SK-MEL-5 (cell line): ENCODE measurements at regions not wholly inside any gene's neighbourhood (a gene's known extent, or its start where the extent isn't known, plus 50 kb on each side); places are given as distances from the start of the nearest gene placed in this dataset.
"Not testable (repeated sequence)": the region's sequence is repeated elsewhere in the genome, so short reads cannot be mapped to it uniquely, and the experiment has no call there.

ENCODE experiments used
- DNase-seq: peaks from one replicate; pipeline ENCODE4 v3.0.0-alpha.2; 2016; ENCODE audit warnings: low read depth, low spot score
- in situ Hi-C: cut with HindIII; loops from 2 replicates; pipeline ENCODE4 v1.10.0; 2016; ENCODE audit warnings: low sequenced_read_pairs, high pct_unique_total_duplicates, low pct_unique_long_range_greater_than_20kb

DNA sequence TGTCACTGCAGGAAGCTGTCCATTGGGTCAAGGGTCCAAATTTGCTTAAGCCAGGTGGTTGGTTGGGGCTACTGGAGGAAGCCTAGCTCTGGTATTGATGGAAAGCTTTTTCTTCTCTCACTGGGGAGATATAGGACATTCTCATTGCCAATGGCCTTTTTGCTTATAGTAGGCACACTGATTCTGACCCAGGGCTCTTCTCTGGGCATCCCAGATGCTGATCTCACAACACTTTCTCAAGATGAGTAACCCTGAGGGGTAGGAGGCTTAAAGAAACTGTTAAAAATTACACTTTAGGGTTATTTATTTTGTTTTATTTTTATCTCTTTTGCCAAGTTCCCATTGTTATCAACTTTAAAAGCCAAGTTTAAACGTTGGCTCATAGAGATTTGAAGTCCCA is 337.8 kb downstream of the LRRC3B start:
- in situ Hi-C loops = no loop called here
- no peak for DNase-seq

DNA sequence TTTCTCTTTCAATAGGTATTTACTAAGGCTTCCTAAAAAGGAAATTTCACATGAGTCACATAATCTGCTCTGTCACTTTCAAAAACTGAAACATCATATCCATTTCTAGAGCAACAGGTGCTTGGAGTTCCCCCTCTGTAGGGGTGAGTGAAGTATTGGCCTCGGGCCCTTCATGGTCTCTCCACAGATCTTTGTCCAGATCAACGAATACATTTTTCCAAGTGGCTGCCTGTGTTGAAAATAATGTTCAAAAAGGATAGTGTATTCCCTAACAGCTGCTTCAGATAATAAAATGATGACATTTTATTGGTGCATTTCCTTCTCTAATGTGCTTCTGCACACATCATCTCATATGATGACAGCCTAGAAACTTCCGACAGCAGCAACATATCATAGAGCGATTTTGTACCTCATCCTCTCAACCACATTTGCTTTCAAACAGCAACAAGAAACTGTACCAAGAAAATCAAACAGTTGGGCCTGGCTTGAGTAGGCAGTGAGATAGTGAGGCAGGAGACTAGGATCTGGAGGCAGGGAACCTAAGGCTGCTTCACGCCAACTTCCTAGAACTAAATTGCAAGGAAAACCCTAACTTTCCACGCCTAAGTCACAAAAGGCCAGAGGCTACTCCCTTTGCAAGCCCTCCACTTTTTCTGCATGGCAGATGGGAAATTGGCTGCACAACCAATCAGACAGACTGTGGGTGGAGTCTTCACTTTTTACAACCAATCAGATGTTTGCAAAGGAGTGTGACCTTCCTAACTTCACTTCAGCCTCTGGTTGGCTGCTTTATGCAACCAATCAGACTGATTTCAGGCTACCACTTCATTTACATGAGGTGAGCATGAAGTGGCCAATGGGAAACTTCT is 340.2 kb downstream of the LRRC3B start:
- DNase-seq = peak; percentile 9

DNA sequence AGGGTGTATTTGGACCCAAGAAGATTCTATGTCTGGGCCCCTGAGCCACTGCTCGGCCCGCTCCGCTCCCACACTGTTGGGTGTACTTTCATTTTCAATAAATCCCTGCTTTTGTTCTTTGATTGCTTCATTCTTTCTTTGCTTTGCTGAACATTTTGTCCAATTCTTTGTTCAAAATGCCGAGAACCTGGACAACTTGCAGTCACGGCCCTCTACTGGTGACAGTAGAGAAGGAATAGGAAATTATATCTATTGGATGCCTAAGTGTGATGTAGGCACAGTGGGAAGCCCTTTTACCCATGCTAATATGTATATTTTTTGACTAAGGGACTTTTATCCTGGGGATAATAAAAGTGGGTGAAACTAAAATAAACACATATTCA is 340.8 kb downstream of the LRRC3B start:
- DNase-seq = peak; percentile 15
- in situ Hi-C loops = no loop called here

More for the DNA sequence above, 340.2 kb downstream of the LRRC3B start:
- in situ Hi-C loops = no loop called here

DNA sequence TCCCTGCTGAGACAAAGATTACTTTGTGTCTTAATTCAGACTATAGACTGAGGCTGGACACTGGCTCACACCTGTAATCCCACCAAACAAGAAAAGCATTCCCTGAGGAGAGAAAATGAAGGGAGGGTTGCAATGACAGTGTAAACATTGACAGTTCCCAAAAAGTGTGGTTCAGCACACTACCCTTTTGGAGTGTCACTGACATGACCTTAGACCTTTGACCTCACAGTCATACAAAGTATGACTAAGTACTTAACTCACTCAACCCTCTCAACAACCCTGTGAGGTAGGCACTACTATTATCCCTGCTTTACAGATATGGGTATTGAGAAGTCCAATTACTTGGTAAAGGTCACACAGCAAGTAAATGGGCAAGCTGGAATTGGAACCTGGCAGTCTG is 341.7 kb downstream of the LRRC3B start:
- in situ Hi-C loops = no loop called here

DNA sequence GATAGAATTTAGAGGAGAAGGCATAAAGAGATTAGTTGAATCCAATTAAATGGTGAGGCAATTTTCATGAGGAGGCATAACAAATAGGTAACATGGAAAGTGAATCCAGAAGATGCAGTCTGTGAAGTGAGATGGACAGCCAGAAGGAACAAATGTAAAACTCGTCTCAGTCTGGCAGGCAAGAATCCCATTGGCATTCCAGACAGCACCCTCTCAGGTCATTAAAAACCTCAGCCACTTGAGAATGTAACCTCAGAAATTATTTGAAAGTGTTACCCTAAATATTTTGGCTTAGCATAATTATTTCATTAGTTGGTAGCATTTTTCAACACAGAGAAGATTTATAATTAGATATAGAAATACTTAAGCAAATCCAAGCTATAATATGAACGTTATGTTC is 342.3 kb downstream of the LRRC3B start:
- DNase-seq = no peak
- in situ Hi-C loops = no loop called here

More for the DNA sequence above, 341.7 kb downstream of the LRRC3B start:
- DNase-seq = no peak

DNA sequence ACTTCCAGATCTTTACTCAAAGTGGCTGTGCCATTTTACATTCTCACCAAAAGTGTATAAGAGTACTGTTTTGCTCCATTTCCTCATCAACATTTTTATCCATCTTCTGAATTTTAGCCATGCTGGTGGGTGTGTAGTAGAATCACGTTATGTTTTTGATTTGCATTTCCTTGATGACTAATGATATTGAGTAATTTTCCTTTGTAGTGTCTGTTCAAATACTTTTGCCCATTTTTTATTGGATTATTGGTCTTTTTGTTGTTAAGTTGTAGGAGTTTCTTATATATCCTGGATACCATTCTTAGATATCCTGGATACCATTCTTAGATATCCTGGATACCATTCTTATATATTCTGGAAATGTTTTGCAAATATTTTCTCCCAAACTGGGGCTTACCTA is 344.9 kb downstream of the LRRC3B start:
- DNase-seq = no peak
- in situ Hi-C loops = no loop called here

DNA sequence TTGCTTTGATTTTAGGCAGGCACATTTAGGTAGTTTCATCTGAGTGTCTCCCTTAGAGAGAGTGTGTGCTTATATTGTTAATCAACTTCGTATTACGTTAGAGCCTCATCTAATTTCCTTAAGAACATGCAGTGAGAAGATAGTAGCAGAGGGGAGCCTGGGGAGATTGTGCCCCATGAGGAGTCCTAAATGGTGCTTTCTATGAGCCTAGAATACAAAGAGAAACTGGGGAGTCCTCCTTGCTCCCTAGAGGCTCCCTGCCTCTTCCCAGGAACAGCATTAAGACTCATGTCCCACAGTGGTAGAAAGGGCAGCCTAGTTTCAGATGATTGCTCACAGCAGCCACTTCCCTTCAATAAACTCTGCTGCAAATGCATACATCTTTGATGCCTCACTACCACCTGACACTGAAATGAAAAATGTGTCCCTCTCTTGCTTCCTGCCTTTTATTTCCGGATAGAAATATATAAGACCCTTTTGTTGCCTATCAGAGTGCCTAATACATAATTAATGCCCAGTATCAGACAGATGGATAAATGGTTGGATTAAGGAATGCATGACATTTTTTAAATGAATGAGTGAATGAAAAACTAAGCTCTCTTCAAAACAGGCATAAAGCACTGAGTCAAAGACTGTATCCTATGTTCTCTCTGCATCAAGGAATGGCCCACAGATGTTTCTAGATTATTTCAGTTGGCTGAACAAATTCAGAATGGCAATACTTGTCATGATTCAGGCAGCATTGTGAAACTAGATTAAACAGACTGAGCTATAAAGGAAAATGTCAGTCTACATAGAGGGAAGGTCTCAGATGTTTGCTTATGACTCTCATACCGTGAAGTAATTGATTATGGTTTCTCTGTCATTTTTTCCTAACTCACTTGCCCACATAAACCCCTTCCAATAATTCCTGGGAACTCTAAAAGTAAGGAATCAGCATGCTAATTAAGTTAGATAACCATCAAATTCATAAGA is 362.1 kb downstream of the LRRC3B start:
- peak; percentile 58 for DNase-seq
- in situ Hi-C loops = no loop called here

DNA sequence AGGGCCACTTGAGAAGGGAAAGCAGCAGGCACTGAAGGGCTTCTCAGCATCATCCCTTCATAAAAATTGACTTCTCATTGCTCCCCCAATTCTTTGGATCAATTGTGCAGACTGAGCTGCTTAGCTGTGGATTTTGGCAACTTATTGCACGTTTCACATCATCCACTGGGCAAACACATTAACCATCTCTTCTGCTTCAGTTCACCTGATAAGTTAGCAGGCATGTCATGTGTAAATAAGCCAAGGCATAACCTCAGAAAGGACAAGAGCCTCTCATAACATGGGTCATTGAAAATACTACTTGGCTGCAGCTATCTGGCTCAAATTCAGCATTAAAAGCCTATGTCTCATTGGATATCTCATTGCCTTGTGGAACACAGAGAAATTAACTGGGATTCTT is 366.5 kb downstream of the LRRC3B start:
- in situ Hi-C loops = no loop called here
- no peak for DNase-seq

DNA sequence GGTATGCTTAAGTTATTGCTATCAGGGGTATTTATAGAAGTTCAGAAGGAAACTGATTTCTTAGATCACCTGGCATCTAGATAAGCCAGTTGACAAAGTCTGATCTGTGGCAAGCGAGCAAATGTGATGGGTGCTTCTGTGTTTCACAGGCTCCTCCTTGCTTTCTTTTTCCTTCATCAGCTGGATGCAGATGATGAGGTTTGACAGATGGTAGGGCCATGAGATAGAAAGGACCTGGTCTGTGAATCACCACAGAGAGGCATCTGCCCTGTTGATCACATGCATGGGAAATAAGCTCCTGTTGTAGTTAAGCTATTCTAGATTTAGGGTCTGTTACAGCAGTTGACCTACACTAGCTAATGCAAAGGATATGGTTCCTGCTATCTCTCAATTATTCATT is 372.0 kb downstream of the NEK10 start:
- in situ Hi-C loops = no loop called here

DNA sequence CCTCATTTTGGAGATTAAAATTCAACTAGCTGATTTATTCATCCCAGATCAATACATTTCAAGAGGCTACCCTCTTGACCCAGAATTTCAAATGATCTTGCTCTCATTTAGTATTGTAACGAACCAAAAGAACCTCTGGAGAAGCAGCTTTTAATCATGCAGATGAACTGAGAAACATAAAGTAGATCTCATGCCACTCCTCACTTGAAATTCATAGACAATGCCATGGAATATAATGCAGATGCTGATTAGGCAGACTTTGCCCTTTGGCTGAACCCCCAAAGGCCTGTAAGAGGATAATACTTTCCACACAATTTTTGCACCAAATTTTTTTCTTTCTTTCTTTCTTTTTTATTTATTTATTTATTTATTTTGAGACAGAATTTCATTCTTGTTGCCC is 358.3 kb downstream of the NEK10 start:
- in situ Hi-C loops = no loop called here
- no peak for DNase-seq

More for the DNA sequence above, 372.0 kb downstream of the NEK10 start:
- DNase-seq = no peak

DNA sequence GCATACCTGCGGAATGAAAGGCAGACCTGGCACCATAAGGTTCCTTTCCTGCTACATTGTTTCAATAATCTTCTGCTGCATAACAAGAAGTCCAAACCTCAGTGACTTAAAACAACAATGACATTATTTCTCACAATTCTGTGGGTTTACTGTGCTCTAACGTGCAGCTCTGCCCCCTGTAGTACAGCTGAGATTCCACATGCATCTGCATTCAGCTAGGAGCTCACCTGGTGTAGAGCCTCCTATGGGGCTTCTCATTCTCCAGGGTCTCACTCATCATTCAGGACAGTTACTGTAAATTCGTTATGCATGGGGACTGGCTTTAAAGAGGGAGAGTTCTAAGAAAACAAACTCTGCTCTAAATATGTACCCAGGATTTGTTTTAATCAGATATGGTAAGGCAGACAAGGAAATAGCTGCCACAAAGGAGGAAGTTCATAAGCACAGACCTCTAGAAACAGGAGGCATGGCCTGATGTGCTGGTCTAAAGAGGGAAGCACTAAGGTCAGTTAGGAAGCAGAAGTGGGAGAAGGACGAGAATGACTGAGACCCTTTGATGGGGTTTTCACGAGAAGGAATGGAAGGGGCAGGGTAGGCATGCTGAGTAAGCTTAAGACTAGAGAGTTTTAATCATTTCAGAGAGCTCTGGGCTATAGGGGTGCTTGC is 347.0 kb downstream of the NEK10 start:
- in situ Hi-C loops = no loop called here
- no peak for DNase-seq

DNA sequence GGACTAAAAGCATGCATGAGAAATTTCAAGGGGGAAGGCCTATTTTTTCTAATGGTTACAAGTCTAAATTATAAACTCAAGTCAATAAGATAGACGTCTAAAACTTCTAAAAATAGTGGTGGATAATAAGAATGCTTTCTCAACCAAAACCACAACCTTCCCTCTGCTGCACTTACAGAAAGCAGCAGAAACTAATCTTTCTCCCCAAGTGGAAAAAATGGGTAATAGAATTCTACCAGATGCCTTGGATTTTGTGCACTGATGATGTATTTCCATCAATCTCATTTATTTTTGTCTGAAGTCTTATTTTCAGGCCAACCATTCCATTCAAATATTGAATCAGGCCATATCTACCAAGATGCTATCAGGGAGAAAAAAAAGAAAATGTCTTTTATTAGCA is 344.7 kb downstream of the NEK10 start:
- DNase-seq = no peak
- in situ Hi-C loops = no loop called here

DNA sequence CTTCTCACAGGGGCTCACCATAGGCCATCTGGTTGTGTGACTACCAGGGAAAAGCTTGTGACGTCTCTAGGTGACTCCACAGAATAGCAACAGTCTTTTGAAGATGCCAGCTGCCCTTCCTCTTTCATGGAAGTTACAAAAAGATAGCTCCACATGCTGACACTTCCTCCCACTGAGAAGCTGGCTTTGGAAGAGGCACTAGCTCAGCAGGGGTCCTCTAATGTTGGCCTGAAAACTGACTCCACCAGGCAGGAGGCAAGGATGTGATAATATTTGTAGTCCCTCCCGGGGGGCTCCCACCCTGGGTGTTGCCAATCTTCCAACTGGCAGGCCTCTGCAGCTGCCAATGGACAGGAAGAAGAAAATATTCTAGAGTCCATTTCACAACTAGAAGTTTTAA is 343.5 kb downstream of the NEK10 start:
- in situ Hi-C loops = no loop called here
- no peak for DNase-seq

DNA sequence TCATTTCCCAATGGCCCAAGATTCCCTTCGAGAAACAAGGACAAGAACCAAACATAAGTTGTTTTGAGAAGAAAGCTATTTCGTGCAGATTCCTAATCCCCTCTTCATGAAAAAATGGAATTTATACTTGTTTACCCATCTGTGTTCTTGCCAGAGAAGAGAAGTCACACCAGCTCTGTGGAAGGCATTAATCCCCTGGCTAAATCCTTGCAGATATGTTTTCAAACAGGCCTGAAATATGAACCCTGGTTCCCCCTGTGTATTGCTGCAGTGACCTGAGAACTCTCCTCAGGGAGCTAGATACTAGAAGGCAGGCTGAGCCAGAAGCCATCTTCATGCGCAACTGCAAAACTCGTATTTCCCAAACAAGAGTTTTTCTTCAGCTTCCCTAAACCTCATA is 337.7 kb downstream of the NEK10 start:
- DNase-seq = no peak
- in situ Hi-C loops = no loop called here

DNA sequence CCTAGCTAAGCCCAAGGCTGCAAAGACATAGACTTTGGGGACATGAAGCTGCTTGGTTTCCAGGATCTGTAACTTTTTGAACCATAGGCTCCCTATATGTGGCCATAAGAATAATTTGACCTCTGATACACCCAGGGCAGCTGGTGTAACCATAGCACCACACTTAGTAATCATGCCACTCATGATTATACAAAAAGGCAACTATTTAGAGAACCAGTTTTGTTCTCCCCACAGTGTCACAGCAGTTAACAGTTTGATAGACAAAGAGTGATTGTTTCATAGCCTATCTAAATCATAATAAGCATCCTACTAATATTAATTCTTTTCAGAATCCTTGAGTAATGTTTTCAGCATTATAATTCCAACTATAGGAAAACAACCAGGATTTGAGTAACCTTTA is 334.9 kb downstream of the NEK10 start:
- DNase-seq = peak; percentile 33
- in situ Hi-C loops = no loop called here

DNA sequence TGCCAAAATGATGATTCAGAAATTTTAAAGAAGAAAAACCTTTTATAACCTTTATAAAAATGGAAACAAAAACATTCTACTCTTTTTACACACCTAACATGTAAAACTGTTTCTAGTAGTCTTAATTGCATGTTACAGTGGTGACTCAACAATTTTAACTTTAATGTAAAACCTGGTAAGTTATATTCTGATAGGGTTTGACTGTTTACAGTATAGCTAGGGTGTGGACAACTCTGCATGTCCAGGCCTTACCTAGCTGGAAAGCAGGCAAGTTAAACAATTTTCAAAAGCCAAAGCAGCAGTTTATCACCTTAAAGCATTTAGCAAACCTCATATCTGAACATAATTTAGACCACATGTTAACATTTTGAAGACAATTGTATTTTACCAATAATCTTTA is 328.5 kb downstream of the NEK10 start:
- in situ Hi-C loops = no loop called here
- no peak for DNase-seq

DNA sequence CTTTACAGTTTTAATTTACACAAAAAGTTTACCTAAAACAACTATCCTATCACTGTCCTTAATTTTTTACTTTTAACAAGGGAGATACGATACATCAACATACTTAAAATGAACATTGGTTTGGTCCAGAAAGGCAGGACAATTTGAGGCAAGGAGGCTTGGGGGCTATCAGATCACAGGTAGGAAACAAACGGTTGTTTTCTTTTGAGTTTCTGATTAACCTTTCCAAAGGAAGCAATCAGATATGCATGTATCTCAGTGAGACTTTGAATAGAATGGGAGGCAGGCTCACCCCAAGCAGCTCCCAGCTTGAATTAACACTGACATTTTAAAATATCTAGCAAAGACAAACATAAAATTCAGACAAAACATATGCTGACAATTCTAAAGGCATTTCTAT is 326.6 kb downstream of the NEK10 start:
- in situ Hi-C loops, DNase-seq: not testable (repeated sequence)

DNA sequence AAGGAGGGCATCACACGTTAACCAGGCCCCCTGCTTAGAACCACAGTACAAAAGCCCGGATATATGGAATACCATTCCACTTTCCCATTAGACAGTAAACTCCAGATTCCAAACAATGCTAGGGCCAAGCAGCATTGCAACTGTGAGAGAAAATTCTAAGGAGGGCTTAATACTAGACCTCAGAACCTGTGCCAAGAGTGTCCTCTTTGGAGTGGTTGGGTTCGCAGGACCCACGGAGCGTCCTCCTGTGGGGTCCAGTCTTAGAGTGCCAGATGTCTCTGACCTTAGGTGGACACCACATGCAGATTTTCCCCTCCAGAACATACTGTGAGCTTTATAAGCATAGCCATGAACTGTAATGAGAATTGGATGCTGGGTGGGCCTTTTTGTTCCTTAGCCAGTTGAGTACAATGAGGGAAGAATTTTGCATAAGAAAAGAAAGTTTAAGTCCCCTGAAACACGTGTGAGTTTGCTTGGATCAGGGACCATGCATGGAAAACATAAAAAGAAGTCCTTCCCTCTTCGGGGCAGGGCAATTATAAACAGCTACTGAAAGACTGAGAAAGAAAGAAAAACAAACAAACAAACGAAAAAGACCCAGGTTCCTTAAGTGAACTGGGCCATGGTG is 325.7 kb downstream of the NEK10 start:
- no peak for DNase-seq
- in situ Hi-C loops = no loop called here
